CD4-positive, alpha-beta T cell treated with Interferon alpha-2 for 1 hour (primary cell): ENCODE measurements at regions not wholly inside any gene's neighbourhood (a gene's known extent, or its start where the extent isn't known, plus 50 kb on each side); places are given as distances from the start of the nearest gene placed in this dataset.
A peak's percentile ranks its signal among the peaks of the same experiment; 100 is the strongest.
"Not testable (repeated sequence)": the region's sequence is repeated elsewhere in the genome, so short reads cannot be mapped to it uniquely, and the experiment has no call there.

Experiments used
- DNase-seq, 2 donors: peaks; one replicate each; pipeline ENCODE4 v3.0.0-alpha.2; 2020 to 2022

GRCh38 chr10:30728766-30729165 is 99.2 kb upstream of the LYZL2 start:
- DNase-seq = no peak

GRCh38 chr10:30728127-30728526 is 98.6 kb upstream of the LYZL2 start:
- DNase-seq = no peak

GRCh38 chr10:30727524-30727923 is 98.0 kb upstream of the LYZL2 start:
- no peak for DNase-seq

- DNase-seq = peak; percentile 68 to 78
Measured at GRCh38 chr10:30726783-30727414, 97.3 kb upstream of the LYZL2 start.

- no peak for DNase-seq
Measured at GRCh38 chr10:30725661-30726060, 96.1 kb upstream of the LYZL2 start.

GRCh38 chr10:30724296-30724695 is 94.7 kb upstream of the LYZL2 start:
- no peak for DNase-seq

- DNase-seq = no peak
Measured at GRCh38 chr10:30722956-30723620, 93.5 kb upstream of the LYZL2 start.

- DNase-seq = no peak
Measured at GRCh38 chr10:30719832-30720231, 90.3 kb upstream of the LYZL2 start.

GRCh38 chr10:30709700-30710358 is 80.3 kb upstream of the LYZL2 start:
- DNase-seq = no peak

- DNase-seq = no peak
Measured at GRCh38 chr10:30709229-30709628, 79.7 kb upstream of the LYZL2 start.

- DNase-seq = no peak
Measured at GRCh38 chr10:30708234-30708633, 78.7 kb upstream of the LYZL2 start.

GRCh38 chr10:30706189-30706588 is 76.6 kb upstream of the LYZL2 start:
- not testable (repeated sequence) for DNase-seq

- DNase-seq = no peak
Measured at GRCh38 chr10:30705625-30706149, 76.1 kb upstream of the LYZL2 start.

GRCh38 chr10:30705101-30705624 is 75.6 kb upstream of the LYZL2 start:
- DNase-seq = peak in 1 of 2 donors; percentile 67

GRCh38 chr10:30704601-30705100 is 75.1 kb upstream of the LYZL2 start:
- peak in 1 of 2 donors; percentile 49 for DNase-seq

GRCh38 chr10:30704026-30704600 is 74.6 kb upstream of the LYZL2 start:
- no peak for DNase-seq

- DNase-seq = not testable (repeated sequence)
Measured at GRCh38 chr10:30703446-30703845, 73.9 kb upstream of the LYZL2 start.

- no peak for DNase-seq
Measured at GRCh38 chr10:30702860-30703259, 73.3 kb upstream of the LYZL2 start.

- DNase-seq = peak; percentile 71 to 77
Measured at GRCh38 chr10:30701451-30702173, 72.1 kb upstream of the LYZL2 start.

GRCh38 chr10:30697806-30698205 is 68.3 kb upstream of the LYZL2 start:
- DNase-seq = no peak

GRCh38 chr10:30697221-30697620 is 67.7 kb upstream of the LYZL2 start:
- DNase-seq = not testable (repeated sequence)
